GM19351 (cell line): ENCODE measurements at regions not wholly inside any gene's neighbourhood (a gene's known extent, or its start where the extent isn't known, plus 50 kb on each side); places are given as distances from the start of the nearest gene placed in this dataset.
"Not testable (repeated sequence)": the region's sequence is repeated elsewhere in the genome, so short reads cannot be mapped to it uniquely, and the experiment has no call there.

Experiments used
- ATAC-seq: cut with Tn5 transposase; IDR thresholded peaks from one replicate; pipeline ENCODE4 v1.9.1; 2021; ENCODE audit warnings: mild to moderate bottlenecking, moderate library complexity; ENCODE audit not compliant: unreplicated experiment

GRCh38 chr1:94769551-94769950, 50.6 kb upstream of the SLC44A3 start:
- ATAC-seq, result no peak

GRCh38 chr1:94768036-94768435, 52.1 kb upstream of the SLC44A3 start:
- ATAC-seq, result no peak

GRCh38 chr1:94765958-94766357, 54.2 kb upstream of the SLC44A3 start:
- no peak for ATAC-seq

- no peak for ATAC-seq
Observed at GRCh38 chr1:94759188-94759587, 61.0 kb upstream of the SLC44A3 start.

GRCh38 chr1:94757931-94758330, 62.2 kb upstream of the SLC44A3 start:
- ATAC-seq, result no peak

- no peak for ATAC-seq
Observed at GRCh38 chr1:94755675-94756074, 64.5 kb upstream of the SLC44A3 start.

GRCh38 chr1:94755016-94755415, 65.1 kb upstream of the SLC44A3 start:
- ATAC-seq, result not testable (repeated sequence)

GRCh38 chr1:94754570-94754969, 65.6 kb upstream of the SLC44A3 start:
- no peak for ATAC-seq

- no peak for ATAC-seq
Observed at GRCh38 chr1:94754095-94754494, 66.1 kb upstream of the SLC44A3 start.

- no peak for ATAC-seq
Observed at GRCh38 chr1:94753171-94753972, 66.8 kb upstream of the SLC44A3 start.

- ATAC-seq, result not testable (repeated sequence)
Observed at GRCh38 chr1:94751483-94751882, 68.7 kb upstream of the SLC44A3 start.

GRCh38 chr1:94746635-94747525, 73.3 kb upstream of the SLC44A3 start:
- ATAC-seq, result no peak

GRCh38 chr1:94745742-94746141, 74.4 kb upstream of the SLC44A3 start:
- no peak for ATAC-seq

GRCh38 chr1:94743862-94744261, 76.3 kb upstream of the SLC44A3 start:
- no peak for ATAC-seq

- no peak for ATAC-seq
Observed at GRCh38 chr1:94741996-94742395, 78.2 kb upstream of the SLC44A3 start.

GRCh38 chr1:94741510-94741909, 78.6 kb upstream of the SLC44A3 start:
- ATAC-seq, result peak; percentile 55

- no peak for ATAC-seq
Observed at GRCh38 chr1:94739521-94740061, 80.6 kb upstream of the SLC44A3 start.

- no peak for ATAC-seq
Observed at GRCh38 chr1:94738371-94738770, 81.8 kb upstream of the SLC44A3 start.

- no peak for ATAC-seq
Observed at GRCh38 chr1:94737124-94737998, 82.8 kb upstream of the SLC44A3 start.

GRCh38 chr1:94736549-94736948, 83.6 kb upstream of the SLC44A3 start:
- ATAC-seq, result no peak

GRCh38 chr1:94736073-94736472, 84.1 kb upstream of the SLC44A3 start:
- no peak for ATAC-seq
